A673 (cell line): ENCODE measurements at regions not wholly inside any gene's neighbourhood (a gene's known extent, or its start where the extent isn't known, plus 50 kb on each side); places are given as distances from the start of the nearest gene placed in this dataset.

ENCODE experiments used
- BruUV-seq: library from RNA; stranded (reverse); fragments of 400-500 nt; replicated peaks from 2 replicates; lab custom pipeline; 2021; lab: Mats Ljungman, UMichigan
- CTCF ChIA-PET: fragments of 300-600 bp; sonication (Branson Sonifier 250); formaldehyde crosslinking; loops from one replicate; lab custom pipeline; 2022; ENCODE audit warnings: antibody characterized with exemption; lab: Charles Lee
- POLR2A ChIA-PET: fragments of 300-600 bp; sonication (Branson Sonifier 250); formaldehyde crosslinking; loops from one replicate; lab custom pipeline; 2022; ENCODE audit warnings: antibody characterized with exemption; ENCODE audit not compliant: low non-redundant PET; lab: Charles Lee
- DNase-seq: peaks from one replicate; pipeline ENCODE4 v3.0.0-alpha.2; 2015; ENCODE audit warnings: low spot score
- H3K27ac ChIP-seq: fragments of 200-600 bp; sonication (generic); 2 replicates; pipeline ENCODE4 v1.5.1; 2016; ENCODE audit warnings: mixed run types, low read depth, mild to moderate bottlenecking, mixed read lengths, antibody characterized with exemption, low read length; ENCODE audit not compliant: poor library complexity, severe bottlenecking
- H3K27me3 ChIP-seq: fragments of 200-600 bp; sonication (generic); replicated peaks from 2 replicates; pipeline ENCODE4 v1.6.1; 2017; ENCODE audit warnings: mixed run types, low read depth, mild to moderate bottlenecking, mixed read lengths, antibody characterized with exemption, low read length; ENCODE audit not compliant: insufficient read depth, poor library complexity
- H3K36me3 ChIP-seq: fragments of 200-600 bp; sonication (generic); 2 replicates; pipeline ENCODE4 v1.6.1; 2016; ENCODE audit warnings: mixed run types, mild to moderate bottlenecking, mixed read lengths, antibody characterized with exemption, low read length; ENCODE audit not compliant: insufficient read depth, poor library complexity, severe bottlenecking
- H3K4me1 ChIP-seq: fragments of 200-600 bp; sonication (generic); 2 replicates; pipeline ENCODE4 v1.6.1; 2017; ENCODE audit warnings: mixed run types, mild to moderate bottlenecking, mixed read lengths, antibody characterized with exemption, low read length; ENCODE audit not compliant: insufficient read depth, poor library complexity, severe bottlenecking
- H3K4me3 ChIP-seq: fragments of 200-600 bp; sonication (generic); 2 replicates; pipeline ENCODE4 v1.5.1; 2016; ENCODE audit warnings: low read depth, mixed run types, mild to moderate bottlenecking, mixed read lengths, low read length; ENCODE audit not compliant: poor library complexity, severe bottlenecking
- H3K9me3 ChIP-seq: fragments of 200-600 bp; sonication (generic); 2 replicates; pipeline ENCODE4 v1.6.1; 2016; ENCODE audit warnings: mixed run types, low read depth, mild to moderate bottlenecking, mixed read lengths, antibody characterized with exemption, low read length; ENCODE audit not compliant: poor library complexity, severe bottlenecking
- CTCF ChIP-seq: fragments of 300-800, 200-600 bp; sonication (generic); conservative IDR thresholded peaks from 2 replicates; pipeline ENCODE4 v1.5.1; 2017; ENCODE audit warnings: low read depth, mild to moderate bottlenecking, antibody characterized with exemption, low read length, moderate library complexity, mixed read lengths
- EZH2 ChIP-seq: fragments of 200-600 bp; sonication (generic); IDR thresholded peaks from 2 replicates; pipeline ENCODE4 v1.6.1; 2017; ENCODE audit warnings: borderline replicate concordance, low read depth, mild to moderate bottlenecking, mixed read lengths, antibody characterized with exemption, low read length; ENCODE audit not compliant: poor library complexity, severe bottlenecking
- intact Hi-C: fragments of 100-400 bp; cut with micrococcal nuclease; formaldehyde crosslinking; loops from one replicate; pipeline ENCODE4 v1.10.0; 2022; ENCODE audit not compliant: unreplicated experiment

- no peaks in the 10 kb centered on the region for H3K4me1 ChIP-seq
- H3K36me3 ChIP-seq, result no peaks in the 10 kb centered on the region
- ChIA-PET POLR2A (interaction anchor here (0.6 kb wide), 1 partner anchor 105 kb away, joined by 3 read pairs; no protein-coding TSS in a partner anchor), CTCF (no interaction called here)
- H3K27ac ChIP-seq, result no peak overlapping the region
- TF ChIP-seq EZH2 (no peak), CTCF (no peak)
- intact Hi-C loops, result no loop called here
- DNase-seq, result no peak
- no TSS peak for BruUV-seq
- no peaks in the 10 kb centered on the region for H3K27me3 ChIP-seq
- no peaks in the 10 kb centered on the region for H3K9me3 ChIP-seq
- no peak overlapping the region for H3K4me3 ChIP-seq
Observed at GRCh38 chr1:194281376-194281775, 1095.0 kb upstream of the B3GALT2 start.

GRCh38 chr1:194280463-194280862 lies 1094.0 kb upstream of the B3GALT2 start:
- H3K9me3 ChIP-seq, result no peaks in the 10 kb centered on the region
- no peak for TF ChIP-seq EZH2
- TF ChIP-seq CTCF, result no peak
- H3K4me1 ChIP-seq, result no peaks in the 10 kb centered on the region
- POLR2A ChIA-PET, result no interaction called here
- BruUV-seq, result no TSS peak
- no peak for DNase-seq
- H3K27me3 ChIP-seq, result no peaks in the 10 kb centered on the region
- intact Hi-C loops, result no loop called here
- H3K36me3 ChIP-seq, result no peaks in the 10 kb centered on the region
- H3K4me3 ChIP-seq, result no peak overlapping the region
- CTCF ChIA-PET, result no interaction called here
- H3K27ac ChIP-seq, result no peak overlapping the region

- intact Hi-C loops, result no loop called here
- TF ChIP-seq CTCF (no peak), EZH2 (no peak)
- Histone ChIP-seq H3K4me3 (no peak overlapping the region), H3K27me3 (no peaks in the 10 kb centered on the region), H3K27ac (no peak overlapping the region), H3K36me3 (no peaks in the 10 kb centered on the region), H3K4me1 (no peaks in the 10 kb centered on the region), H3K9me3 (no peaks in the 10 kb centered on the region)
- BruUV-seq, result no TSS peak
- POLR2A ChIA-PET, result no interaction called here
- CTCF ChIA-PET, result no interaction called here
- DNase-seq, result no peak
Observed at GRCh38 chr1:194279975-194280374, 1093.6 kb upstream of the B3GALT2 start.
